GM19467 (cell line): ENCODE measurements at regions not wholly inside any gene's neighbourhood (a gene's known extent, or its start where the extent isn't known, plus 50 kb on each side); places are given as distances from the start of the nearest gene placed in this dataset.
"Not testable (repeated sequence)": the region's sequence is repeated elsewhere in the genome, so short reads cannot be mapped to it uniquely, and the experiment has no call there.

Experiments
- ATAC-seq: cut with Tn5 transposase; IDR thresholded peaks from one replicate; pipeline ENCODE4 v1.9.1; 2021; ENCODE audit warnings: mild to moderate bottlenecking, moderate library complexity; ENCODE audit not compliant: unreplicated experiment

- ATAC-seq, result no peak
Observed at GRCh38 chr7:84941936-84942335, 244.9 kb downstream of the SEMA3D start.

- ATAC-seq, result no peak
Observed at GRCh38 chr7:84941291-84941690, 245.6 kb downstream of the SEMA3D start.

DNA sequence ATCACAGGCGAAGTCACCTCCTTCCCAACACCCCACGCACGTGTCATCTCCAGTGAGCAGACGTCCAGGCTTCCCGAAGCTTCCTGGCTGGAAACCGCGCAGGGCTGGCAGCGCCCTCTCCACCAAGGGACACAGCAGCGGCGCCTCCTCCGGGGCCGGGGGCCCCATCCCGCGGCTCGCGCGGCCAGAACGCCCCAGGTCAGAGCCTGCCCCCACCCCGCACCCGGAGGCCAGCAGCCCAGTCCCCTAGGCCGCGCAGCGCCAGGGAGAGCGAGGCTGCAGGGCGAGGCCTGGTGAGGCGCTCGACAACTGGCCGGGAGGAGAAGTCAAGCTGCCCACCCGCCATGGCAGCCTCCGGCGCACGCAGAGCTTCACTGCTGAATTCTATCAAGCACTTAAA, 247.0 kb downstream of the SEMA3D start:
- ATAC-seq, result no peak

- ATAC-seq, result no peak
Observed at GRCh38 chr7:84939442-84939841, 247.4 kb downstream of the SEMA3D start.

DNA sequence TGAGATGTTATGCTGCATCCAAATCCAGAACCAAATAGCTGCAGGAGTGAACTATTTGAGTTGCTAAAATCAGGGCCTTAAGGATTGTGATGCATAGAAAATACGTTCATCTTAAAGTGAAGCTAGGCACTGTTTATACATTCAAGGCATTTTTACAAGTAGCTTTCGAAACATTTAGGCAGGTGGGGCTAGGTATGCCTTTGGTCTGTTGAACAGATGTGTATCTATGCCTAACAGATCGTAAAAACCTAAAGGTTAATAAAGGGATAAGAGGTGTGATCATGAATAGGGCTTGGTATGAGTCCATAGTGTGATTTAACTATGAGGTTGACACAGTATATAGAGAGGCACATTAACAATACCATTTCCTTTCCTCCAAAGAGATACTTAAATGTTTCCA, 262.5 kb downstream of the SEMA3D start:
- no peak for ATAC-seq

DNA sequence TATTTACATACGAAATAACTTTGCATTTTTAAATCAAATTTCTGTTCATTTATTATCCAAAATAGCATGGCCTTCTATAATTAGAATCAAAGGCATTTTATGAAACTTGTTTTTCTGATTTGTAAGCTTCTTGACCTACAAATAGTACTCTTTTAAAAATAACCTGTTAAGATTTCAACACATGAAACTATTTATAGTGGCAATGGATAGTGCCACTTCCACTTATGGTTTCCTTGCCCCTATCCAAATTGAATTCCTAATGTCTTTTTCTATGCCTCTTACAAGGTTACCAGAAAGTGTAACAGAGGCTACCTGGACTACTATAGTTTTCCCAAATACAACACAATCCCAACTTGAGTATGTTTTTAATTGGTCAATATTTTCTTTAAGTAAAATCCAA, 263.5 kb downstream of the SEMA3D start:
- ATAC-seq, result no peak

DNA sequence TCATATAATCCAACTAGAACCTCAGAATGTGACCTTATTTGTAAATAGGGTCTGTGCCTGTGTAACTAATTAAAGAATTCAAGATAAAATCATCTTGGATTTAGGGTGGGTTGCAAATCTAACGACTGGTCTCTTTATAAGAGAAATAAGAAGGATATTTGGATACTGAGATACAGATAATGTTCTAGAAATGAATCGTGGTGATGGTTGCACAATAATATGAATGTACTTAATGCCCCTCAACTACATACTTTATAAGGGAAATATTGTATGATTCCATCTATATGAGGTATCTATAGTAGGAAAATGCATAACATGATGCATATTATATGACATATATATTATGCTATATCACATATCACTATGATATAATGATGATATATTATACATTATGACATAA, 265.7 kb downstream of the SEMA3D start:
- no peak for ATAC-seq

- not testable (repeated sequence) for ATAC-seq
Observed at GRCh38 chr7:84916973-84917372, 269.9 kb downstream of the SEMA3D start.

DNA sequence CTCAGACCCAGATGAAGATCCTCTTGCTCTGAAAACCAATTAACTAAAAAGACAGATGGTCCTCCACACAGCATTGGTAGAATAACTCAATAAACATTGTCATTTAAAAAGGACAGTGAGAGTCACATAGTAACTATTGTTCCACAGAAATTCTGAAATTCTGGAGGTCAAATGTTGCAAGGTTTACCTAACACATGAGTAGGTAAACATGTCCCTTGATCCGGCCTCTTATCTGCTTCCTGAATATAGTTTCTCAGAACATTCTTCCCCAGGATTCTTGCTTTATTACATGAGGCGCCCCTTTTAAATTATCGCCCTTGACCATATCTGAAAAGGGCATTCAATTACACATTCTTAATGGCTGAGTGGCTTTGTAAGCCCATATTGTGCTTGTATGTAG, 270.7 kb downstream of the SEMA3D start:
- no peak for ATAC-seq

DNA sequence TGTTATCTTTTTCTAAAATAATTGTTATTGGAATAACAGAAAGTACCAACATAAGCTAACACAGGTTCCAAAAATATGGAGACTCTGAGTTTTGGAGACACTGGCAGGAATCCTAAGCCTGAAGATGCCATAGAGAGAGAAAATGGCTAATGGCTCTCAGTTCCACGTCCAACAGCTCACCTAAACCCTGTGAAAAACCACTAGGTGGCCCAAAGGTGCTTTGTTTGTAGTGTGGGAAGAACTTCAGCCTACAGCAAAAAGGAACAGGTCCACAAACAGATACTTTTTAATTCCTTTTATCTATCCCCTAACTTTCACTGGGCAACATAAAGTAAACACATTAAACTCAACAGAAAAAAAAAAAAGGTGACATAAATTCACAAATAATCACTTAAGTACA, 272.3 kb downstream of the SEMA3D start:
- no peak for ATAC-seq

- ATAC-seq, result no peak
Observed at GRCh38 chr7:84913731-84914130, 273.1 kb downstream of the SEMA3D start.

GRCh38 chr7:84912993-84913635, 273.7 kb downstream of the SEMA3D start:
- no peak for ATAC-seq

DNA sequence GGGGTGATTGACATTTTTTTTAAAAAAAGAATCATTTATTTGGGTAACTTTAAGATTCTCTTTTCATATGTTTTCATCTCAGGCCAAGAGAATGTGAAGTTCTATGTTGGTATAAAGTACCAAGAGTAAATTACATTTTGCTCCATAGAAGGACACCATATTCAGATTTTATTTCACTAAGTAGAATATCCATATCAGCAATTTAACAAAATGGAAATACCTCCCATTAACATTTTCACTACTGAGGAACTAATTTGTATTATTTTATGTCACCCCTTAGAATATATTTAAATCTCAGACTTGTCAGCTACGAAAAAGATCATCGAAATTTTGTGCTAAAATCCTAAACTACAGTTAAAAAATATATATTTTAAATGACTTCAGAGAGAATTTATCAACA, 274.3 kb downstream of the SEMA3D start:
- ATAC-seq, result no peak

DNA sequence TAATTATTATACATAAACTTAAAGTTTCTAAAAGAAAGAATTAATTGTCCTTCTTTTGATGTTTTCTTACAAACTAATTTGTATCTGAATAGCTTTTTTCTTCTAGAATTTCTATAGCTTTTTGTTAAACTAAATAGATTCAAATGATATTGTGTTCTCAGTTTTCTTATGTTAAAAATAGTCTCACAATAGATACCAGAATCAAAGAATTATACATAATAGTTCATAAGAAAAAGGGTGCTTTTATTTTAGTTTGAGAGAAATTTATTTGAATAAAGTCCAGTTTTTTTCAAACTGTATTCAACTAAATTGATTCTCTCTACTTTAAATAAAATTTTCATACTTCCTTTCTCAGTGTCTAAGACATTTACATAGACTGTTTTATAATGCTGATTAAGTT, 274.8 kb downstream of the SEMA3D start:
- ATAC-seq, result no peak

DNA sequence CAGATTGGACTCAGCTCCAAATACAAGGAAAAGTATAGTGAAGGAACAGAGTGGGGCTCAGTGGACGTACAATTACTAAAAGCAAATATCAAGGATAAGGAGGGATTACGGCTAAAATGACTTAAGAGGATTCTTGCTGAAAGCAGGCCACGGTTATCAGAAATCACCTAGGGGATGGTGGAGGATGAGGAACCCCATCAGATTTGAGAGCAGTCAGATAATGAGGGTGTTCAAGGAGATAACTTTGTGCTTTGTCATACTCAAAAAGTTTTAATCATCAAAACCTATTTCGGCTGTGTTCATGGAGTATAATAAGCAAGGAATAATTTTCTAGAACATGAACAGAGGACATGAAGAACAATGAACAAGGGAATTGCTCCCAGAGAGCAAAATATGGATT, 275.8 kb downstream of the SEMA3D start:
- no peak for ATAC-seq

DNA sequence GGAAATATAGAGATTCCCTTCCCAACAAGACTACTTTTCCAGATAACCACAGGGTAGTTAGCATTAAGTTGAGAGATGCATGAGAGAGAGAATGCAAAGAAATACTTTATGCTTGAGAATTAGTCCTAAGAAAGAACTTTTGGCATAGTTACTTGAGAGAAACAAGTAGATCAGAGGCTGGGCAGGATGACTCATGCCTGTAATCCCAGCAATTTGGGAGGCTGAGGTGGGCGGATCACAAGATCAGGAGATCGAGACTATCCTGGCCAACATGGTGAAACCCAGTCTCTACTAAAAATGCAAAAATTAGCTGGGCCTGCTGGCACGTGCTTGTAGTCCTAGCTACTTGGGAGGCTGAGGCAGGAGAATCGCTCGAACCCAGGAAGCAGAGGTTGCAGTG, 276.5 kb downstream of the SEMA3D start:
- ATAC-seq, result not testable (repeated sequence)

DNA sequence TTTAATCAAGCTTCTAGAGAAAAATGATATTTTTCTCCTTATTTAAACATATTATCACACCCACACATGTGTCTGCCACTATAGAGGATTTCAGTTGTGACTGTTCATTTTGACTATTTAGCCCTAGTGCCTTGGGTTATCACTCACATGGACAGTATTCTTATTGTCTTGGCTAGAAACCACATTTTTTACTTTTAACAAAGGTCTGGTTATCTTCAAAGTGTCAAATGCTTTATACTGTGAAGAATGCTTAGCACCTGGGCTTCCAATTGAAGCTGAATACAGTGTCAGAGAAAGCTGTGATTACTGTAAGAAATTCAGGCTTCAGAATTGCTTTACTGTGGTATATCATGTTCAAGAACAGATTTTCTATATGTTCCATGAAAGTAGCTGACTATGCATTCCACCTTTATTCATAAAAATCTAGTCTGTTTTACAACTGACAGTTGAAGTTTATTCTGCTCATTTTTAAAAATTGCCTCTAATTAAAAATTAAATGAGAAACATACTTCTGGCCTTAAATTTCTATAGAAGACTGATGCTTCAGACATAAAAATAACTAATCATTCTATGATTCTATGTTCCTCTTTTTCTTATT, 278.6 kb downstream of the SEMA3D start:
- no peak for ATAC-seq

- no peak for ATAC-seq
Observed at GRCh38 chr7:84906889-84907288, 280.0 kb downstream of the SEMA3D start.

GRCh38 chr7:84904561-84904960, 282.3 kb downstream of the SEMA3D start:
- ATAC-seq, result no peak

DNA sequence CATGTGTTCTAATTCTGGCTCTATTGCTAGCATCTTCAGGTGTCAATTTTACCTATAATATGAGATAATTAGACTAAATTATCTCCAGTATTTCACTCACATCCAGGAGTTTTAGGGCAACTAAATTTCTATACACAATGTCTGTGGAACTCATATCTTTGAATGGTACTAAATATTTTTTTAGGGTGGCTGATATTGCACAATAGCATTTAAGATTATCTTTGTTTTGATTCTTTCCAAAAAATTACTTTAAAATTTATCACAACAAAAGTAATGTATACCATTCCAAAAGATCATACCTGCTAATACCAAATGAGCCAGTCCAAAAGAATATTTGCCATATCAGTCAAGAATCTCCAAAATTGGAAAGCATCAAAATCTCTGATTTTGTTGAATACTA, 285.5 kb downstream of the SEMA3D start:
- ATAC-seq, result no peak

- no peak for ATAC-seq
Observed at GRCh38 chr7:84900215-84900614, 286.6 kb downstream of the SEMA3D start.

DNA sequence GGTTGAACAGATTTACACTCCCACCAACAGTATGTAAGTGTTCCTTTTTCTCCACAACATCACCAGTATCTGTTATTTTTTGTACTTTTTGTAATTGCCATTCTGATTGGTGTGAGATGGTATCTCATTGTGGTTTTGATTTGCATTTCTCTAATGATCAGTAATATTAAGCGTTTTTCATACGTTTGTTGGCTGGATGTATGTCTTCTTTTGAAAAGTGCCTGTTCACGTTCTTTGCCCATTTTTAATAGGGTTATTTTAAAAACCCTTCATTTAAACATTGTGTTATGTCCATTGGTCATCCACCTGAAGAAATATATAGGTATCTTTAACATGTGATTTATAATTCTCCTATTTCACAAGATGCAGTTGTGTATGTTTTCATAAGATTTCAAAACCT, 291.3 kb downstream of the SEMA3D start:
- no peak for ATAC-seq

- not testable (repeated sequence) for ATAC-seq
Observed at GRCh38 chr7:84883570-84883969, 303.3 kb downstream of the SEMA3D start.
